Keratinocyte (primary cell): ENCODE measurements at regions not wholly inside any gene's neighbourhood (a gene's known extent, or its start where the extent isn't known, plus 50 kb on each side); places are given as distances from the start of the nearest gene placed in this dataset.

ENCODE experiments used
- DNase-seq: peaks from one replicate; pipeline ENCODE4 v3.0.0-alpha.2; 2011; ENCODE audit warnings: low read depth, missing footprints, low spot score
- FAIRE-seq: peaks from 2 replicates; lab custom pipeline; 2011; peaks lifted over from hg19 to GRCh38; lab: Jason Lieb, UNC
- H2AFZ ChIP-seq: 2 replicates; pipeline ENCODE4 v1.6.0; 2012; ENCODE audit warnings: low read length, control low read depth, inconsistent platforms; ENCODE audit not compliant: control insufficient read depth
- H3K27ac ChIP-seq: 2 replicates; pipeline ENCODE4 v1.5.1; 2011; ENCODE audit warnings: low read length; ENCODE audit not compliant: control insufficient read depth, insufficient read depth
- H3K27me3 ChIP-seq: 3 replicates; pipeline ENCODE4 v1.6.0; 2011; ENCODE audit warnings: low read length; ENCODE audit not compliant: control insufficient read depth, insufficient read depth; ENCODE audit errors: extremely low read depth
- H3K36me3 ChIP-seq, 2 experiments: 2 replicates in 1 of 2; 3 replicates in 1 of 2; pipeline ENCODE4 v1.5.1; 2011; ENCODE audit warnings: low read length in 2 of 2, mild to moderate bottlenecking in 1 of 2; ENCODE audit not compliant: control insufficient read depth in 2 of 2, insufficient read depth in 2 of 2; ENCODE audit errors: extremely low read depth in 1 of 2
- H3K4me1 ChIP-seq: 3 replicates; pipeline ENCODE4 v1.5.1; 2011; ENCODE audit warnings: low read length; ENCODE audit not compliant: control insufficient read depth, insufficient read depth; ENCODE audit errors: extremely low read depth
- H3K4me2 ChIP-seq: 3 replicates; pipeline ENCODE4 v1.6.0; 2011; ENCODE audit warnings: low read depth, low read length; ENCODE audit not compliant: control insufficient read depth, insufficient read depth; ENCODE audit errors: extremely low read depth
- H3K4me3 ChIP-seq, 3 experiments: fragments of 200-600 bp in 1 of 3; sonication (generic) in 1 of 3; 2 replicates in 2 of 3; 3 replicates in 1 of 3; pipeline ENCODE4 v1.5.1; 2011 to 2016; ENCODE audit warnings: low read length in 3 of 3, mild to moderate bottlenecking in 3 of 3, control low read depth in 2 of 3, inconsistent platforms in 1 of 3, low read depth in 1 of 3, mixed read lengths in 1 of 3, mixed run types in 1 of 3, moderate library complexity in 1 of 3; ENCODE audit not compliant: control insufficient read depth in 2 of 3, insufficient read depth in 2 of 3; ENCODE audit errors: extremely low read depth in 1 of 3
- H3K79me2 ChIP-seq: 2 replicates; pipeline ENCODE4 v1.6.0; 2012; ENCODE audit warnings: low read length; ENCODE audit not compliant: control insufficient read depth, insufficient read depth
- H3K9ac ChIP-seq: 3 replicates; pipeline ENCODE4 v1.6.0; 2011; ENCODE audit warnings: low read length; ENCODE audit not compliant: control insufficient read depth, insufficient read depth; ENCODE audit errors: extremely low read depth
- H3K9me1 ChIP-seq: 3 replicates; pipeline ENCODE4 v1.6.0; 2011; ENCODE audit warnings: low read length; ENCODE audit not compliant: control insufficient read depth, insufficient read depth; ENCODE audit errors: extremely low read depth
- H3K9me3 ChIP-seq: 2 replicates; pipeline ENCODE4 v1.5.1; 2012; ENCODE audit warnings: low read depth, low read length; ENCODE audit not compliant: control insufficient read depth
- H4K20me1 ChIP-seq: 3 replicates; pipeline ENCODE4 v1.6.0; 2011; ENCODE audit warnings: low read length; ENCODE audit not compliant: control insufficient read depth, insufficient read depth; ENCODE audit errors: extremely low read depth
- EZH2 ChIP-seq: IDR thresholded peaks from one replicate; pipeline ENCODE4 v1.6.1; 2012; ENCODE audit warnings: inconsistent platforms, mild to moderate bottlenecking, low read length, moderate library complexity
- dilution Hi-C: fragments of 300-500 bp; cut with MboI; formaldehyde crosslinking; loops from one replicate; pipeline ENCODE4 v1.7.0; 2020; ENCODE audit warnings: low sequenced_read_pairs; ENCODE audit not compliant: extremely low pct_ligation_motif_present
- TF ChIP-seq, protein P1 (sequence below), 3 experiments: IDR thresholded peaks in 1 of 3; conservative IDR thresholded peaks in 1 of 3; optimal IDR thresholded peaks in 1 of 3; 2 replicates in 2 of 3; 3 replicates in 1 of 3; pipeline versions ENCODE3 to v1.5.1; 2011; ENCODE audit warnings: low read length in 3 of 3, mild to moderate bottlenecking in 3 of 3, moderate library complexity in 2 of 3, control low read depth in 1 of 3, inconsistent platforms in 1 of 3; ENCODE audit not compliant: insufficient read depth in 2 of 3; ENCODE audit errors: extremely low read depth in 1 of 3

DNA sequence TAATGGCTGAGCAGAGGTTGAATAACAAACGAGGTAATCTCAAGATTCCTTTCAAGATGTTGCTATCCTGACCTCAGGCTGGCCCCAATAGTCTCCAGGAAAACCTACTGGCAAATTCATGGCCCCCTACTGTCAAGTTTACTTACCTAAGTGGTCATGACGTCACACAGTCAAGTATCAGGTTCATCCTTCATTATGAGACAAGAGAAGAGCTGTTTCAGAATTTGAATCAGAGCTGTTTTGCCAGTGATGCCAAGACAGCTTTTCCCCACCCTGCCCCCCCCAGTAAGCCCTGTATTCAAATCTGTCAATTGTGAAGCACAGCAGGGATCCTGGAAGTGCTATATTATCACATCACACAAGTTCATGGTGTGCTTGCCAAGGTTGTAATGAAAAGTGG lies 509.6 kb downstream of the NOVA1 start:
- Histone ChIP-seq H3K79me2 (no peaks in the 10 kb centered on the region), H3K9me1 (no peaks in the 10 kb centered on the region), H3K4me3 (no peak overlapping the region), H2AFZ (no peak overlapping the region), H3K27me3 (no peaks in the 10 kb centered on the region), H3K9ac (no peak overlapping the region), H3K4me2 (no peak overlapping the region), H3K4me1 (no peaks in the 10 kb centered on the region), H3K9me3 (no peaks in the 10 kb centered on the region), H4K20me1 (no peaks in the 10 kb centered on the region), H3K27ac (no peak overlapping the region), H3K36me3 (no peaks in the 10 kb centered on the region)
- TF ChIP-seq, protein P1, sequence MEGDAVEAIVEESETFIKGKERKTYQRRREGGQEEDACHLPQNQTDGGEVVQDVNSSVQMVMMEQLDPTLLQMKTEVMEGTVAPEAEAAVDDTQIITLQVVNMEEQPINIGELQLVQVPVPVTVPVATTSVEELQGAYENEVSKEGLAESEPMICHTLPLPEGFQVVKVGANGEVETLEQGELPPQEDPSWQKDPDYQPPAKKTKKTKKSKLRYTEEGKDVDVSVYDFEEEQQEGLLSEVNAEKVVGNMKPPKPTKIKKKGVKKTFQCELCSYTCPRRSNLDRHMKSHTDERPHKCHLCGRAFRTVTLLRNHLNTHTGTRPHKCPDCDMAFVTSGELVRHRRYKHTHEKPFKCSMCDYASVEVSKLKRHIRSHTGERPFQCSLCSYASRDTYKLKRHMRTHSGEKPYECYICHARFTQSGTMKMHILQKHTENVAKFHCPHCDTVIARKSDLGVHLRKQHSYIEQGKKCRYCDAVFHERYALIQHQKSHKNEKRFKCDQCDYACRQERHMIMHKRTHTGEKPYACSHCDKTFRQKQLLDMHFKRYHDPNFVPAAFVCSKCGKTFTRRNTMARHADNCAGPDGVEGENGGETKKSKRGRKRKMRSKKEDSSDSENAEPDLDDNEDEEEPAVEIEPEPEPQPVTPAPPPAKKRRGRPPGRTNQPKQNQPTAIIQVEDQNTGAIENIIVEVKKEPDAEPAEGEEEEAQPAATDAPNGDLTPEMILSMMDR (optimal IDR thresholded peaks at IDR 0.05 in 1 of 3, IDR thresholded peaks at IDR 0.05 in 1 of 3, conservative IDR thresholded peaks at IDR 0.05 in 1 of 3; ENCODE audit: extremely low read depth in 1 of 3, insufficient read depth in 2 of 3, low read length in 3 of 3) = no peak
- TF ChIP-seq EZH2 = no peak
- FAIRE-seq (no peak), DNase-seq (no peak)
- dilution Hi-C loops = no loop called here

DNA sequence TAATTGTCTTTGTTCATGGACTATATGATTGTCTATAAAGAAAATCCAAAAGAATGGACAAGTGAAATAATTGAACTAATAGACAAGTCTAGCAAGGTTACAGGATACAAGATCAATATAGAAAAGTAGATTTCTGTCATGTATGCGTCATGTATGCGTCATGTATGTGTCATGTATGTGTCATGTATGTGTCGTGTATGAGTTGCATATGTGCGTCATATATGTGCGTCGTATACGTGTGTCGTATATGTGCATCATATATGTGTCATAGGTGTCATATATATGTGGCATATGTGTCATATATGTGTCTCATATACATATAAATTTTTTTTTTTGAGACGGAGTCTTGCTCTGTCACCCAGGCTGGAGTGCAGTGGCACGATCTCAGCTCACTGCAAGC lies 516.8 kb downstream of the NOVA1 start:
- H3K9me1 ChIP-seq = no peaks in the 10 kb centered on the region
- H3K4me3 ChIP-seq = no peak overlapping the region
- H3K27ac ChIP-seq = no peak overlapping the region
- H3K27me3 ChIP-seq = no peaks in the 10 kb centered on the region
- H4K20me1 ChIP-seq = no peaks in the 10 kb centered on the region
- no peak for DNase-seq
- no peak overlapping the region for H3K9ac ChIP-seq
- no peak for FAIRE-seq
- dilution Hi-C loops = no loop called here
- H3K9me3 ChIP-seq = peaks cover 2% of the 10 kb centered on the region
- no peaks in the 10 kb centered on the region for H3K79me2 ChIP-seq
- TF ChIP-seq EZH2 = no peak
- TF ChIP-seq, protein P1 (optimal IDR thresholded peaks at IDR 0.05 in 1 of 3, IDR thresholded peaks at IDR 0.05 in 1 of 3, conservative IDR thresholded peaks at IDR 0.05 in 1 of 3; ENCODE audit: extremely low read depth in 1 of 3, insufficient read depth in 2 of 3, low read length in 3 of 3) = no peak
- no peaks in the 10 kb centered on the region for H3K4me1 ChIP-seq
- no peak overlapping the region for H3K4me2 ChIP-seq
- no peaks in the 10 kb centered on the region for H3K36me3 ChIP-seq
- no peak overlapping the region for H2AFZ ChIP-seq
